ENCODE measurements at regions not wholly inside any gene's neighbourhood (a gene's known extent, or its start where the extent isn't known, plus 50 kb on each side); places are given as distances from the start of the nearest gene placed in this dataset.

GRCh38 chr3:191961529-191961928, 500.6 kb downstream of the PYDC2 start:
- TF ChIP-seq CTCF (IDR thresholded peaks at IDR 0.05 in 8 of 11, conservative IDR thresholded peaks at IDR 0.05 in 3 of 11) (no peak), POLR2A (IDR thresholded peaks at IDR 0.05) (no peak)

All from spleen (tissue), 7 donors.